ENCODE measurements at regions not wholly inside any gene's neighbourhood (a gene's known extent, or its start where the extent isn't known, plus 50 kb on each side); places are given as distances from the start of the nearest gene placed in this dataset.
"Not testable (repeated sequence)": the region's sequence is repeated elsewhere in the genome, so short reads cannot be mapped to it uniquely, and the experiment has no call there.

DNA sequence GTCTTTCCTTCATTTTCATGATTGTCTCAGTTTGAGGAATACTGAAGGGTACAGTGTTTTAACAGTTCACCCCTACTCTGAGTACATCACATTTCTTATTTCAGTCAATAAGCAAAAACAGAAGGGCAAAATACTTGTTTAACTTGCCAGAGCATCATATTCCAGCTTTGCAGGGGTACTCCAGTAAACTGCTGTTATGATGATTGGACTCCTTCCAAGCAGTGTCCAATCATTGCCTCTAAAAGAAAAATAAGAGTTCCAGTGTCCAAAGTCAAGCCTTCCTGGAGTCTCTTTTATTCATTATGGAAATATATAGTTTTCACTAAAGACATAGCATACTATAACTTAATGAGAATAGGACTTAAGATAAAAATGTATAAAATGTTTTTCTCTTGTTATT is 105.1 kb downstream of the FANCF start:
- Mint-ChIP-seq H3K27me3 (peaks cover 5% of the 10 kb centered on the region), H3K9me3 (no peaks in the 10 kb centered on the region), H3K36me3 (ENCODE audit: low read depth) (no peaks in the 10 kb centered on the region), H3K27ac (no peak overlapping the region), H3K4me3 (no peak overlapping the region), H3K4me1 (ENCODE audit: low read depth) (no peaks in the 10 kb centered on the region)
- no peak for DNase-seq

DNA sequence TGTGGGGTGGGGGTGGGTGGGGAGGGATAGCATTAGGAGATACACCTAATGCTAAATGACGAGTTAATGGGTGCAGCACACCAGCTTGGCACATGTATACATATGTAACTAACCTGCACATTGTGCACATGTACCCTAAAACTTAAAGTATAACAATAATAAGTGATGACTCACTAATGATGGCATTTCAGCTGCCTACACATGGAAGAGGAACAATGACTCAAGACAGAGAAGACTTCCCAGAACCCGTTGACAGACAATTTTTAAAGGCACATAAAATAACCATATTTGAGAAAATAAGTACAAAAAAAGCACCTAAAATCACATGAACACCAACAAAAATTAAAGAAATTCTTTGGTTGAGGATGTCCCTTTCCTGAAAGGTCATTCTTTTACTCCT is 107.3 kb downstream of the FANCF start:
- not testable (repeated sequence) for H3K27ac Mint-ChIP-seq; H3K9me3 Mint-ChIP-seq; H3K4me3 Mint-ChIP-seq; H3K27me3 Mint-ChIP-seq; DNase-seq; H3K36me3 Mint-ChIP-seq (ENCODE audit: low read depth); H3K4me1 Mint-ChIP-seq (ENCODE audit: low read depth)

DNA sequence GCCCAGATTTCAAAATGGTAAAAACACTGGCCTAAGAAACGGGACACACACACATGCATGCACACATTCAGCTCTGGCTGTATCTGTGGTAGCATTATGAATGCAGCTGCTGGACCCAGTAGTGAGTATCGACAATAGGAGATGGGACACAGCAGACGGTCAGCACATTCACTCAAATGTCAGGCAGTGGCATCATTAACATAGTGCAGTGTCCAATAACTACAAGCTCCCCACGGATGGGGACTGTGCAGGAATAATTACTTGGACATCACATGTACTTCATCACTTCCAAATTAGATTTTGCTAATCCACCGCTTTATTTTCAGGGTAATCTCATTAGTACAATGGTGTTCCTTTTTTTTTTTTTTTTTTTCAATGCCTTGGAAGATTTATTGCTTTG is 109.5 kb downstream of the FANCF start:
- no peak overlapping the region for H3K27ac Mint-ChIP-seq
- H3K9me3 Mint-ChIP-seq, result no peaks in the 10 kb centered on the region
- peaks cover 5% of the 10 kb centered on the region for H3K27me3 Mint-ChIP-seq
- H3K4me1 Mint-ChIP-seq (ENCODE audit: low read depth), result no peaks in the 10 kb centered on the region
- no peak for DNase-seq
- no peak overlapping the region for H3K4me3 Mint-ChIP-seq
- H3K36me3 Mint-ChIP-seq (ENCODE audit: low read depth), result no peaks in the 10 kb centered on the region

DNA sequence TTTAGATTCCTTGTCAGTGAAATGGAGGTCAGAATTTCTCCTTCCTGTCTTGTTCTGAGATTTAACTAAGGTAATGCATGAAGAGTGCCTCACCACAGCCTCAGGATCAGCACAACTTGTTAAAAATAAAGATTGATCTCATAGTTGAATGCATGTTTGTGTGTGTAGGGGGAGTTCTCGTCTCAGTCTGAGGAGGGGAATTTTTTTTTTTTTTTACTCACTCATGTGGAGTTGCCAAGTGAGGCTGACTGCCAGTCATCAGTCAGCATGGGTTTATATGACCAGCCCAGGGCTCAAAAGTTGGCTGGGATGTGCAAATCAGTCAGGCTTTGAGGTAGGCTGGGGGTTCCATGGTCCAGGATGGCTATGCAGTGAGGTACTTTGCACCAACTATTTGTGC is 113.2 kb downstream of the FANCF start:
- no peak overlapping the region for H3K27ac Mint-ChIP-seq
- no peaks in the 10 kb centered on the region for H3K4me1 Mint-ChIP-seq (ENCODE audit: low read depth)
- DNase-seq, result no peak
- peaks cover 10% of the 10 kb centered on the region for H3K27me3 Mint-ChIP-seq
- no peaks in the 10 kb centered on the region for H3K36me3 Mint-ChIP-seq (ENCODE audit: low read depth)
- no peak overlapping the region for H3K4me3 Mint-ChIP-seq
- H3K9me3 Mint-ChIP-seq, result no peaks in the 10 kb centered on the region

DNA sequence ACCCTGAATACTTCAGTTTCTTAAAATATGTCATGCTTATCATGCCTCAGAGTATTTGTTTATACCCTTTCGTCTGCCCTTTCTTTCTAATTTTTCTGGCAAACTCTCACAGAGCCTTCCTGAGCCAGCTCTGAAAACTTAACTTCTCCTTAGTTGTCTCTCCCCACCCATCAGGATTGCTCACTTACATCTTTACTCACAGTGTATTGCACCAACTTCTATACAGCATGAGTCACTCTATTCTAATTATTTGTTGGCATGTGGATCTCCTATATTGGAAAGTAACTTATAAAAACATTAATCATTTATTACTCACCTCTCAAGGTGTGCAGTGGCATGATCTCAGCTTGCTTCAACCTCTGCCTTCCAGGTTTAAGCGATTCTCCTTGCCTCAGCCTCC is 114.9 kb downstream of the FANCF start:
- Mint-ChIP-seq H3K9me3 (no peaks in the 10 kb centered on the region), H3K27ac (no peak overlapping the region), H3K27me3 (peaks cover 5% of the 10 kb centered on the region), H3K4me1 (ENCODE audit: low read depth) (no peaks in the 10 kb centered on the region), H3K4me3 (no peak overlapping the region), H3K36me3 (ENCODE audit: low read depth) (no peaks in the 10 kb centered on the region)
- no peak for DNase-seq

DNA sequence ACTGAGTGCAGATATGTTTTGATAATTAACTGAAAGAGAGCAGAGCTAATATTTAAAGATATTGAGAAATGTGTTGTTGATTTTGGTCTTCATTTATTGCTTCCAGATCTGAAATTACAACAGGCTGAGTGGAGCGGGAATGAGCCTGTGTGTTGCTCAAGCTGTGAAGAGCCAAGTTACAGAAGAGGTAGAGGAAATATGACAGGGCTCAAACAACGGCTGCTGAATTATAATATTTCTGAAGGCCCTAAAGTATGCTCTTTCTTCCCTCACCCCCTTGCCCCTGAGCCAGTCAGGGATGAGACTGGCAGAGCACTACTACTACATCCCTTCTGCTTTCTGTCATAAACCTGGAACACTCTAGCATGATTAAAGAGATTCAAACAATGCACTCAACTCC is 115.6 kb downstream of the FANCF start:
- H3K27me3 Mint-ChIP-seq, result peaks cover 5% of the 10 kb centered on the region
- no peaks in the 10 kb centered on the region for H3K4me1 Mint-ChIP-seq (ENCODE audit: low read depth)
- no peaks in the 10 kb centered on the region for H3K9me3 Mint-ChIP-seq
- H3K4me3 Mint-ChIP-seq, result no peak overlapping the region
- no peak for DNase-seq
- no peak overlapping the region for H3K27ac Mint-ChIP-seq
- no peaks in the 10 kb centered on the region for H3K36me3 Mint-ChIP-seq (ENCODE audit: low read depth)

DNA sequence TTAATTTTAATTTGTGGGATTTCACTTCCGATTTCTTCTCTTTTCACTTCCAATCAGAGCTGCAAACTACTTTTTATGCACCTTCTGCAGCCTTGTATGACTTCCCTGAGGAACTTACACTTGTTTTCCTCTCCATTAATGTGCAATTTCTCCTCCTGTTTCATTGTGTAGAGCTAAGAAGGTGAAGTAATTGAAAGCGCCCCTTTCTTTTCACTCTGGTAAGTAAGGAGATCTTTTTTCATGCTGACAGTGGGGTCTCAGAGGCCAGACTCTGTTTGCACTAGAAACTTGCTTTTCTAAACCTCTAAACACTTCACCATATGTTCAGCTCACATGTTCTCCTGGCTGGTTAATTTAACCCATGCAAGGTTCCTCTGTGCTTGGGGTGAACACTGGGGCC is 117.0 kb downstream of the FANCF start:
- Mint-ChIP-seq H3K36me3 (ENCODE audit: low read depth) (no peaks in the 10 kb centered on the region), H3K4me3 (no peak overlapping the region), H3K27me3 (peaks cover 5% of the 10 kb centered on the region), H3K9me3 (no peaks in the 10 kb centered on the region), H3K4me1 (ENCODE audit: low read depth) (no peaks in the 10 kb centered on the region), H3K27ac (no peak overlapping the region)
- DNase-seq, result no peak

DNA sequence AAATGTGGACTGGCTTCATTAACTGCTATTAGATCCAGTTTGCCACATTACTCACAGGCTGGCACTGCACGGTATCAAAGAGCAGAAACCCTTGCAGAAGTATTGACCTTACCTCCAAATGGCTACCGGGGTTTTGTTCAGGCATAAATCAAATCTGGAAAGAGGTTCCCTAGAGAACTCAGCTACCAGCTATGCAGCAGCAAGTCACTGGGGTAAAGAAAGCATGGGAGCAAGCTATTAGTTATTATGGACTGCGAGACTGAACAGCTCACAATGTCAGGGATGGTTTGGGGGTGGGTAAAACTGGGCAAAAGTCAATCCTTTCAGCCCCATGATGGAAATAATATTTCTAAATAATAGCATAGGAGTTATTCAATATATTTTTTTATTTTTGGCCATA is 128.1 kb downstream of the FANCF start:
- Mint-ChIP-seq H3K36me3 (ENCODE audit: low read depth) (no peaks in the 10 kb centered on the region), H3K27me3 (peaks cover 5% of the 10 kb centered on the region), H3K27ac (no peak overlapping the region), H3K4me1 (ENCODE audit: low read depth) (no peaks in the 10 kb centered on the region), H3K9me3 (no peaks in the 10 kb centered on the region), H3K4me3 (no peak overlapping the region)
- no peak for DNase-seq

DNA sequence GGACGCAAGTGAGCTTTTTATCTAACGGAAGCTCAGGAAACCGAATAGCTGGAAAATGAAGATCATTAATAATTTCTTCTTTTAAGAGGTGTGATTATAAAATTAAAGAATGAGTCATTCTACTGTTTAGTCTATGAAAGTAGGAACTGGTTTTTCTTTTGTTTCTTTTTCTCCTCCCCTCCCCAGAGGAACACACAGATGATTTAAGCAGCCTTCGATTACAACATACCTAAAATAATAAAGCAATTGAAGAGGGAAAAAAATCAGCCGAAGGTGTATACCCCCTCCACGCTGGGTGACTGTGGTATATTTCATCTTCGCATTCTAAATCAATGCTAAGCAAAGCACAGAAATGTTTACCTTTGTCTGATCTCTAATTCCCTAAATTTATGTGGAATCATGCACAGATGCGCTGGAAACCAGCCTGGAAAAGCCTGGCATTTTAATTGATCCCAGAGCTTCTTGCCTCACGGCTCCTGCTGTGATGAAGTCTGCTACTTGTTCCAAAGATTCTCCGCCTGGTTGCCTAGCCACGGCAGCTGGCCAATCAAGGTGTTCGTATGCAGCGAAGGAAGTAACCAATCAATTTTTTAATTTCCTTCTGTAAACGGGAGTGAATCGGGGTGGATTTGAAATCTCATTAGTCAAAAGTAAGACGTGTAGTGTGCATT is 133.9 kb downstream of the FANCF start:
- DNase-seq, result no peak
- no peaks in the 10 kb centered on the region for H3K4me1 Mint-ChIP-seq (ENCODE audit: low read depth)
- H3K4me3 Mint-ChIP-seq, result no peak overlapping the region

DNA sequence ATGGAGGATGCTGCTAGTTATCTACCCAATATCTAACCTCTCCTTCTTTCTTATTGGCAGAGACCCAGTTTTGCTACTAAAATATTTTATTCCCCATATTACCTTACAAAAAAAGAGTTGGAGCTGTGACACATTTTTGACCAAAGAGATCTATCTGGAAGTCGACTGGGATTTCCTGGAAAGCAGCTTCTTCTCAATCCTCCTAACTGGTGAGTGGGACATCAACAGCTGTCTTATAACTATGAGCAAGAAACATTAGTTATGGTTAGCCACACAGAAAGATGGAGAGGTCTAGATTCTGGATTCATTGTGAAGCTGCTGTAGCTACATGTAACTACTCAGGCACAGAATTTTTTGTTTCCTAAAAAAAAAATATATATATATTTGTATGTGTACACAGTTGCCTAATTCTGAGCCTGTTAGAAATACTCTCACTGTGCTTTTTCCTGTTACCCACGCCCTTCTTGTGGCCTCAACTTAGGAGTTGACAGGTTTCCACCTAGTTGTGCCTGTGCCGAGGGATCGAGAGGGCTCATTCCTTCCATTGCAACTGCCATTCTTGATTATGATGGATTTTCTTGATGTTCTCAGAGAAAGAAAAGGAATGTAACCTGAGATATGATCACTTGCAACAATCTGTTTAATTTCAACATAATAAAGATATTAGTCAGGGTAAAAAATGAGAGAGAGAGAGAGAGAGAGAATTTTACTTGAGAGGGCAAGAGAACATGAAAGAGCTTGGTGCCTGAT is 142.0 kb downstream of the SLC17A6 start:
- Mint-ChIP-seq H3K4me1 (ENCODE audit: low read depth) (no peaks in the 10 kb centered on the region), H3K9me3 (no peaks in the 10 kb centered on the region), H3K4me3 (no peak overlapping the region)

More for the DNA sequence above, 133.9 kb downstream of the FANCF start:
- Mint-ChIP-seq H3K27ac (no peak overlapping the region), H3K27me3 (peaks cover 3% of the 10 kb centered on the region), H3K9me3 (no peaks in the 10 kb centered on the region), H3K36me3 (ENCODE audit: low read depth) (no peaks in the 10 kb centered on the region)

DNA sequence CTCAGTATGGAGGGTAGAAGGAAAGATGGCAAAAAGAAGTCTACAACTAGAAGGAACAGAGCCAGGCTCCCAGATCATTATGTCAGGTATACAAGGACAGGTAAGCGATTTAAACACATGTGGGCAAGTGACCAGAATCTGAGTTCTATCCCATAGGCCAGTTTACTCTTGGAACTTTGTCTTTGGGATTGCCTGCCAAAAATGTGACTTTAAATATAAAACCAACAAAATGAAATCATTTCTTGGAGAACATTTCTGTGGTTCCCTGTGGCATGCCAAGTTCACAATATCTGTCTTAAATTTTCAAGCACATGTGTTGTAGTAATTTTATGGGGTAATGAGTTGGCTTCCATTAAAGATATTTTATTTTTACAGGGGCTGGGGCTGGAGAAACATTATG is 141.0 kb downstream of the SLC17A6 start:
- H3K9me3 Mint-ChIP-seq, result no peaks in the 10 kb centered on the region
- H3K4me3 Mint-ChIP-seq, result no peak overlapping the region
- no peak for DNase-seq
- H3K36me3 Mint-ChIP-seq (ENCODE audit: low read depth), result no peaks in the 10 kb centered on the region
- H3K27me3 Mint-ChIP-seq, result peaks cover 13% of the 10 kb centered on the region
- H3K4me1 Mint-ChIP-seq (ENCODE audit: low read depth), result no peaks in the 10 kb centered on the region
- no peak overlapping the region for H3K27ac Mint-ChIP-seq

More for the DNA sequence above, 142.0 kb downstream of the SLC17A6 start:
- Mint-ChIP-seq H3K27me3 (peaks cover 13% of the 10 kb centered on the region), H3K27ac (no peak overlapping the region), H3K36me3 (ENCODE audit: low read depth) (no peaks in the 10 kb centered on the region)
- DNase-seq, result no peak

DNA sequence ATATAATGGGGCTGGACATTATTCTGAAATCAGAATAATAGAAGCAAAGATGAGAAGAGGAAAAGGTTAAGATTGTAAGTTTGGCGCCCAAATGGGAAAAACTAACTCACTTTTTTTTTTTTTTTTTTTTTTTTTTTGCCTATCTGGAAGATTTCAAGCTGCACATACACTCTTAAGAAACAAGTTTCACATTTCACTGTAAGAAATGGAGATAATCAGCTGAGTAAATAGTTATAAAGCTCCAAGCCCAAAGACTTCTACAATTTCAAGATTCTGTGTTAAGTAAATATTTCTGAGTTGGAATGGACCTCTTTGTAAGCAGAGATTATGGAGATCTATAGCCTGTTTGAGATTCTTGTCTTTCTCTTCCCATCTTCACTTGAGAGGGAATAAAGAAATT is 140.0 kb downstream of the SLC17A6 start:
- no peak overlapping the region for H3K27ac Mint-ChIP-seq
- no peaks in the 10 kb centered on the region for H3K9me3 Mint-ChIP-seq
- H3K4me3 Mint-ChIP-seq, result no peak overlapping the region
- H3K4me1 Mint-ChIP-seq (ENCODE audit: low read depth), result no peaks in the 10 kb centered on the region
- peaks cover 13% of the 10 kb centered on the region for H3K27me3 Mint-ChIP-seq
- no peaks in the 10 kb centered on the region for H3K36me3 Mint-ChIP-seq (ENCODE audit: low read depth)
- no peak for DNase-seq

DNA sequence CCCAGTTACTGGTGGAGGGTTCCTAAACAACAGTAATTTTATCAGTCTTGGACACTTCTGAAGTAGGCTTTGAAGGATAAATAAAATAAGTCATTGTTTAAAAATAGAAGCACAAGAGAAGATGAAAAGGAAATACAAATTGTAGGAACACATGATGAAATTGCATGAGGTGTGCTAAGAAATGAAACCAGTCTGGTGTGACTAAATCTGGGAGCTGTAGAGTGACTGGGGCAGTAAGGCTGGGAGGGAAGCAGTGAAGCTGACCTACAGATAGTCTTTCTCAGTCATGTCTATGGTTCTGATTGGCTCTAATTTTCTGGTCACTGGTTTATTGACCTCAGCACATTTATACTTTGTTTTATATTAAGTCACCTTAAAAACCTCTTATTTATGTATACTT is 139.1 kb downstream of the SLC17A6 start:
- H3K4me3 Mint-ChIP-seq, result no peak overlapping the region

DNA sequence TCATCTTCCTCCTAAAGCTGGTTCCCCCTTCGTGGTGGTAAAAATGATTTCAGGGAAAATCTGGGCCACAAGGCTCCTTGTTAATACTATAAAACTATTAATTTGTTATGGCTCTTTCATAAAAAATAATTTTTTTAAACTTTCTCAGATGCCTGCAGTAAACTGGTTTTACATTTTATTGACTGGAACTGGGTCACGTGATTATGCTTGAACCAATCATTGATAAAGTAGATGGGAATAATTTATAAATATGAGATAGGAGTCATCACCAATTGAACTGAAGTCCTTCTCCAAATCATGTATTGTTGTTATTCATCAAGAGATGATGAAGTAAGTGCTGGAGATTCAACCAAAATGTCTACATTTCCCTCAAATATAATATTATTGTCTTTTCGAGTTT is 138.4 kb downstream of the SLC17A6 start:
- DNase-seq, result no peak
- Mint-ChIP-seq H3K27me3 (peaks cover 13% of the 10 kb centered on the region), H3K4me3 (no peak overlapping the region), H3K4me1 (ENCODE audit: low read depth) (no peaks in the 10 kb centered on the region), H3K27ac (no peak overlapping the region), H3K9me3 (no peaks in the 10 kb centered on the region), H3K36me3 (ENCODE audit: low read depth) (no peaks in the 10 kb centered on the region)

More for the DNA sequence above, 139.1 kb downstream of the SLC17A6 start:
- no peaks in the 10 kb centered on the region for H3K36me3 Mint-ChIP-seq (ENCODE audit: low read depth)
- no peak overlapping the region for H3K27ac Mint-ChIP-seq
- H3K27me3 Mint-ChIP-seq, result peaks cover 13% of the 10 kb centered on the region
- no peaks in the 10 kb centered on the region for H3K4me1 Mint-ChIP-seq (ENCODE audit: low read depth)
- H3K9me3 Mint-ChIP-seq, result no peaks in the 10 kb centered on the region
- DNase-seq, result no peak

DNA sequence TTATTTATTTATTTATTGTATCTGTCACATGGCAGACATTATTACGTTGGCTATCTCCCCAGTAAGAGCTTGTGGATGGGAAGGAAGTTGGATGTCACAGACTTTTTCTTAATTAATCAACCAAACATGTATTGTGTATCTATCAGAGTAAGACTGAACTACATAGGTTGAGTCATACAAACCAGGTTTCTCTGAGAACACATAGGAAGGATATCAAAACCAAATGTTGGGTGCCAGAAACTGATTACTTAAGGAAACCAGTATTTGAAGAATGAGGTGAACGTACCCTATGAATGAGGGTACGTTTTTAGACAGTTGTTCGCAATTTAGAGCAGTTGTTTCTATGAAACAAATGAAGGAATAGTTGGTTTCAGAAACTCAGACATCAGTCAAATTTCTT is 136.4 kb downstream of the SLC17A6 start:
- H3K36me3 Mint-ChIP-seq (ENCODE audit: low read depth), result no peaks in the 10 kb centered on the region
- DNase-seq, result no peak
- H3K4me1 Mint-ChIP-seq (ENCODE audit: low read depth), result no peaks in the 10 kb centered on the region

More for the DNA sequence above, 136.4 kb downstream of the SLC17A6 start:
- Mint-ChIP-seq H3K4me3 (no peak overlapping the region), H3K27ac (no peak overlapping the region), H3K27me3 (peaks cover 13% of the 10 kb centered on the region), H3K9me3 (no peaks in the 10 kb centered on the region)
